ENCODE measurements at regions not wholly inside any gene's neighbourhood (a gene's known extent, or its start where the extent isn't known, plus 50 kb on each side); places are given as distances from the start of the nearest gene placed in this dataset.
"Not testable (repeated sequence)": the region's sequence is repeated elsewhere in the genome, so short reads cannot be mapped to it uniquely, and the experiment has no call there.

GRCh38 chr6:20346948-20347347 lies 54.7 kb upstream of the E2F3 start:
- DNase-seq, result not testable (repeated sequence)

DNA sequence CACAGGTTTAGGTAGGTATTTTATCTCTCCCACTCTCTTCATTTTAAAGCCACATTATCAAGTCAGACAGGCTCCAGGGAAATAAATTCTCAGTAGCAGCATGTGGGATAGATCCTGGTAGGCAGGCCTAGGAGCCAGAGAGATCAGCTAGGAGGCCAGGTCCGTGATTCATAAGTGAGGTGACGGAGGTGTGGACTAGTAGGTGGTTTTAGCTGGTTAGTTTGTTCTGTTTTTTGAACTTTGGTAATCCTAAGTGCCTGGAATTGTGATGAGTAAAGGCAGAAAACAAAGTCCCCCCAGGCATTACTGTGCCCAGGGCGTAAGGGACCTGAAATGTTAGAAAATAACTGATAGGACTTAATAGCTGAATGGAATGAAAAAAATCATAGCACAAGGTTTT lies 53.6 kb upstream of the E2F3 start:
- DNase-seq, result no peak

GRCh38 chr6:20349225-20349624 lies 52.5 kb upstream of the E2F3 start:
- no peak for DNase-seq

DNA sequence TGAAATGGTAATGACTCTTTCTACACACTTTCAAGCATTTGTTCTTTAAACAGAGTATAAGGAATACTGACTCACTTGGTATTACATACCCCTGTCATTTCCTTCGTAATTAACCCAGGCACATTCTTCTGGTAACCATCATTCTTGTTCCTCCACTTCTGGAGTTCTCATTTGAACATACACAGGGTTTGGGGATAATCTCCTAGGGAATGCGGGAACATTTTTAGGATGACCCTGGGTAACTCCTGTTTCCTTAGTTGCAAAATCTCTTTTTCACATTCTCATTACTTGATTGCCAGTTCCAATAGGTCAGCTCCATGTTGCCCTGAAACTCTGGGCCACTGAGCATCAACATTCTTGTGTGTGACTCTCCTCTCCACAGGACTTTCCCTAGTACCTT lies 51.5 kb upstream of the E2F3 start:
- DNase-seq, result no peak

- DNase-seq, result no peak
Observed at GRCh38 chr6:20351534-20351933, 50.1 kb upstream of the E2F3 start.
